OCI-LY1 (cell line): ENCODE measurements at regions not wholly inside any gene's neighbourhood (a gene's known extent, or its start where the extent isn't known, plus 50 kb on each side); places are given as distances from the start of the nearest gene placed in this dataset.

Experiments used
- CTCF ChIP-seq: fragments of 200-600 bp; sonication (generic), shearing (Covaris generic); IDR thresholded peaks from 2 replicates; pipeline ENCODE4 v1.5.1; 2017; ENCODE audit warnings: mild to moderate bottlenecking, antibody characterized with exemption, low read length, moderate library complexity, mixed read lengths
- EZH2 ChIP-seq: fragments of 200-600 bp; sonication (generic), shearing (Covaris generic); IDR thresholded peaks from 2 replicates; pipeline ENCODE4 v1.8.0; 2017; ENCODE audit warnings: borderline replicate concordance, mixed run types, mild to moderate bottlenecking, antibody characterized with exemption, low read length, moderate library complexity, mixed read lengths

GRCh38 chr6:106803188-106803587 lies 171.3 kb downstream of the CD24 start:
- TF ChIP-seq CTCF (no peak), EZH2 (no peak)
